ENCODE measurements at regions not wholly inside any gene's neighbourhood (a gene's known extent, or its start where the extent isn't known, plus 50 kb on each side); places are given as distances from the start of the nearest gene placed in this dataset.

DNA sequence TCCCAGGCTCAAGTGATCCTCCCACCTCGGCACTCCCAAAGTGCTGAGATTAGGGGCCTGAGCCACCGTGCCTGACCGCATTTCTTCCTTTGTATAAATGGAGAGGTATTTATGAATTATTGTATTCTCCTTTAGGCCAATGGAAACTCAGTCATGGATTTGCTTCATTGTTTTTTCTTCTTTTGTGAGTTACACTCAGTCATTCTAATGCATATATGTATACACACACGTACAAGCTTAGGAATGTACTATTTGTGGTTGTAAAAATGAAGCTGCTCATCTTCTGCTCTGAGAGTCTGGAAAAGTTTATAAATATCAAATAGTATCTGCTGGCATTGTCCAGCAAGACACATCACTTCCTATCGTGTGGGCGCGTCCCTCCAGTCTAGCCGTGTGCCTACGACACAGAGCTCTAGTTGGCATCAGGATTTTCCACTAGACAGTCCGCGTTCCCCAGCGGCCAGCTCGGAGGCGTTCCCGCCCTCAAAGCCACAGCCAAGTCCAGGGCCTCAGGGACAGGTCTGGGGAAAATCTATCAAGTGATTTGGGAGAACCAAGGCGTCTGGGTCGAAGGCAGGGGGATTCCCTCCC, 215.2 kb downstream of the NFATC2 start:
- TF ChIP-seq, protein P1, sequence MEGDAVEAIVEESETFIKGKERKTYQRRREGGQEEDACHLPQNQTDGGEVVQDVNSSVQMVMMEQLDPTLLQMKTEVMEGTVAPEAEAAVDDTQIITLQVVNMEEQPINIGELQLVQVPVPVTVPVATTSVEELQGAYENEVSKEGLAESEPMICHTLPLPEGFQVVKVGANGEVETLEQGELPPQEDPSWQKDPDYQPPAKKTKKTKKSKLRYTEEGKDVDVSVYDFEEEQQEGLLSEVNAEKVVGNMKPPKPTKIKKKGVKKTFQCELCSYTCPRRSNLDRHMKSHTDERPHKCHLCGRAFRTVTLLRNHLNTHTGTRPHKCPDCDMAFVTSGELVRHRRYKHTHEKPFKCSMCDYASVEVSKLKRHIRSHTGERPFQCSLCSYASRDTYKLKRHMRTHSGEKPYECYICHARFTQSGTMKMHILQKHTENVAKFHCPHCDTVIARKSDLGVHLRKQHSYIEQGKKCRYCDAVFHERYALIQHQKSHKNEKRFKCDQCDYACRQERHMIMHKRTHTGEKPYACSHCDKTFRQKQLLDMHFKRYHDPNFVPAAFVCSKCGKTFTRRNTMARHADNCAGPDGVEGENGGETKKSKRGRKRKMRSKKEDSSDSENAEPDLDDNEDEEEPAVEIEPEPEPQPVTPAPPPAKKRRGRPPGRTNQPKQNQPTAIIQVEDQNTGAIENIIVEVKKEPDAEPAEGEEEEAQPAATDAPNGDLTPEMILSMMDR (IDR thresholded peaks at IDR 0.05; ENCODE audit: low read depth, low read length, poor library complexity, severe bottlenecking): no peak
- TF ChIP-seq EZH2phosphoT487 (IDR thresholded peaks at IDR 0.05; ENCODE audit: borderline replicate concordance, low read length): no peak

Measured in DOHH2 (cell line).